SK-N-SH treated with all-trans-retinoic acid at 6 μM for 48 hours (cell line): ENCODE measurements at regions not wholly inside any gene's neighbourhood (a gene's known extent, or its start where the extent isn't known, plus 50 kb on each side); places are given as distances from the start of the nearest gene placed in this dataset.

ENCODE experiments used
- ATAC-seq: fragments of 200-7000 bp; cut with Tn5 transposase; 3 replicates; pipeline ENCODE4 v1.9.1; 2020; ENCODE audit warnings: mild to moderate bottlenecking, moderate library complexity
- ARNTL ChIP-seq: fragments of 450-650 bp; formaldehyde crosslinking; IDR thresholded peaks from 2 replicates; pipeline ENCODE4 v1.5.0; 2020; ENCODE audit warnings: low read depth, mild to moderate bottlenecking, moderate library complexity, borderline replicate concordance
- BACH2 ChIP-seq: fragments of 250-450 bp; sonication (Bioruptor Pico); IDR thresholded peaks from 2 replicates; pipeline ENCODE4 v1.9.0; 2021; ENCODE audit warnings: mild to moderate bottlenecking, borderline replicate concordance
- CREB5 ChIP-seq: fragments of 250-450 bp; sonication (Bioruptor Pico); IDR thresholded peaks from 2 replicates; pipeline ENCODE4 v1.5.1; 2020; ENCODE audit warnings: low read depth, mild to moderate bottlenecking, moderate library complexity
- CSDC2 ChIP-seq: fragments of 250-450 bp; sonication (Bioruptor Pico); IDR thresholded peaks from 2 replicates; pipeline ENCODE4 v1.5.0; 2020; ENCODE audit warnings: mild to moderate bottlenecking, moderate library complexity
- ESRRG ChIP-seq: fragments of 250-450 bp; sonication (Bioruptor Pico); IDR thresholded peaks from 2 replicates; pipeline ENCODE4 v1.6.1; 2021; ENCODE audit warnings: mild to moderate bottlenecking
- GLIS3 ChIP-seq: fragments of 250-450 bp; sonication (Bioruptor Pico); IDR thresholded peaks from 2 replicates; pipeline ENCODE4 v1.5.0; 2020; ENCODE audit warnings: mild to moderate bottlenecking, moderate library complexity
- ISL1 ChIP-seq: fragments of 250-450 bp; sonication (Bioruptor Pico); IDR thresholded peaks from 2 replicates; pipeline ENCODE4 v2.1.2; 2022; ENCODE audit warnings: mild to moderate bottlenecking, moderate library complexity
- PATZ1 ChIP-seq: fragments of 250-450 bp; sonication (Bioruptor Pico); IDR thresholded peaks from 2 replicates; pipeline ENCODE4 v1.8.0; 2020; ENCODE audit warnings: mild to moderate bottlenecking, moderate library complexity, borderline replicate concordance
- PPARA ChIP-seq: fragments of 250-450 bp; sonication (Bioruptor Pico); IDR thresholded peaks from 2 replicates; pipeline ENCODE4 v1.5.0; 2020; ENCODE audit warnings: mild to moderate bottlenecking, borderline replicate concordance
- RARB ChIP-seq: fragments of 250-450 bp; sonication (Bioruptor Pico); IDR thresholded peaks from 2 replicates; pipeline ENCODE4 v1.8.0; 2021; ENCODE audit warnings: mild to moderate bottlenecking, moderate library complexity
- SNAI2 ChIP-seq: fragments of 250-450 bp; sonication (Bioruptor Pico); IDR thresholded peaks from 2 replicates; pipeline ENCODE4 v1.5.0; 2020; ENCODE audit warnings: mild to moderate bottlenecking, moderate library complexity
- TCF4 ChIP-seq: fragments of 250-450 bp; sonication (Bioruptor Pico); IDR thresholded peaks from 2 replicates; pipeline ENCODE4 v1.8.0; 2021; ENCODE audit warnings: mild to moderate bottlenecking, moderate library complexity, borderline replicate concordance
- TOX ChIP-seq: fragments of 250-450 bp; sonication (Bioruptor Pico); IDR thresholded peaks from 2 replicates; pipeline ENCODE4 v1.8.0; 2021; ENCODE audit warnings: mild to moderate bottlenecking, moderate library complexity, borderline replicate concordance
- ZC3H10 ChIP-seq: fragments of 250-450 bp; sonication (Bioruptor Pico); IDR thresholded peaks from 2 replicates; pipeline ENCODE4 v1.5.1; 2021; ENCODE audit warnings: mild to moderate bottlenecking, moderate library complexity
- ZFP3 ChIP-seq: fragments of 250-450 bp; sonication (Bioruptor Pico); IDR thresholded peaks from 2 replicates; pipeline ENCODE4 v1.5.0; 2020; ENCODE audit warnings: mild to moderate bottlenecking, moderate library complexity
- ZFP30 ChIP-seq: fragments of 450-650 bp; formaldehyde crosslinking; IDR thresholded peaks from 2 replicates; pipeline ENCODE4 v1.5.0; 2022; ENCODE audit warnings: mild to moderate bottlenecking, moderate library complexity
- ZNF565 ChIP-seq: fragments of 450-650 bp; formaldehyde crosslinking; conservative IDR thresholded peaks from 2 replicates; pipeline ENCODE4 v1.5.0; 2020; ENCODE audit warnings: low read depth, mild to moderate bottlenecking, moderate library complexity
- ZNF70 ChIP-seq: fragments of 450-650 bp; formaldehyde crosslinking; IDR thresholded peaks from 2 replicates; pipeline ENCODE4 v1.5.0; 2020; ENCODE audit warnings: mild to moderate bottlenecking, moderate library complexity
- ZNF8 ChIP-seq: fragments of 450-650 bp; formaldehyde crosslinking; IDR thresholded peaks from 2 replicates; pipeline ENCODE4 v1.5.0; 2020; ENCODE audit warnings: mild to moderate bottlenecking, moderate library complexity
- TF ChIP-seq, protein P1 (sequence below): fragments of 250-450 bp; sonication (Bioruptor Pico); IDR thresholded peaks from 2 replicates; pipeline ENCODE4 v1.5.1; 2021; ENCODE audit warnings: mild to moderate bottlenecking, moderate library complexity
- TF ChIP-seq, protein P2 (sequence below): fragments of 250-450 bp; sonication (Bioruptor Pico); IDR thresholded peaks from 2 replicates; pipeline ENCODE4 v1.8.0; 2021; ENCODE audit warnings: low read depth, mild to moderate bottlenecking, moderate library complexity, borderline replicate concordance

DNA sequence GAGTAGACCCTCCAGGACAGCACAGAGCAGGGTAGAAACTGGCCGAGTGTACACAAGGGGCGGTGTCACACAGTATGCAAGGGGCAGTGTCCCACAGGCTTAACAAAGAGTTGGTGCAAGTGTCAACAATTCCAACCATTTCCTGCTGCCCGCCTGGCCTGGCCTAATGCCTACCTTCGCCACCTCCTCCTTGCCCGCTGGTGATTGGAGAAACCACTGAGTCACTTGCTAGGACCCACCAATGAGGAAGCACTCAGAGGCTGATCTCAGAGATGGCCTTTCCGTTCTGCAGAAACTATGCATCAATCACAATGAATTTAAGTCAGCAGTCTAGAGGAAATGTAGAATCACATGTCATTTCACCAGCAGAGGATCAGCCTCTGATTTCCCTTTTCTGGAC lies 263.3 kb upstream of the PKDCC start:
- TF ChIP-seq ZNF565 (CRISPR knock-in tag) (no peak), ARNTL (no peak), RARB (CRISPR knock-in tag) (no peak), ESRRG (CRISPR knock-in tag) (no peak), ZFP30 (no peak), ZNF70 (CRISPR knock-in tag) (no peak), CREB5 (no peak), TOX (CRISPR knock-in tag) (no peak), PPARA (CRISPR knock-in tag) (no peak), CSDC2 (CRISPR knock-in tag) (no peak), PATZ1 (CRISPR knock-in tag) (no peak), BACH2 (CRISPR knock-in tag) (no peak), ZNF8 (CRISPR knock-in tag) (no peak), GLIS3 (CRISPR knock-in tag) (no peak), TCF4 (CRISPR knock-in tag) (no peak), ISL1 (CRISPR knock-in tag) (no peak), ZC3H10 (no peak), SNAI2 (CRISPR knock-in tag) (no peak)
- TF ChIP-seq, protein P1, sequence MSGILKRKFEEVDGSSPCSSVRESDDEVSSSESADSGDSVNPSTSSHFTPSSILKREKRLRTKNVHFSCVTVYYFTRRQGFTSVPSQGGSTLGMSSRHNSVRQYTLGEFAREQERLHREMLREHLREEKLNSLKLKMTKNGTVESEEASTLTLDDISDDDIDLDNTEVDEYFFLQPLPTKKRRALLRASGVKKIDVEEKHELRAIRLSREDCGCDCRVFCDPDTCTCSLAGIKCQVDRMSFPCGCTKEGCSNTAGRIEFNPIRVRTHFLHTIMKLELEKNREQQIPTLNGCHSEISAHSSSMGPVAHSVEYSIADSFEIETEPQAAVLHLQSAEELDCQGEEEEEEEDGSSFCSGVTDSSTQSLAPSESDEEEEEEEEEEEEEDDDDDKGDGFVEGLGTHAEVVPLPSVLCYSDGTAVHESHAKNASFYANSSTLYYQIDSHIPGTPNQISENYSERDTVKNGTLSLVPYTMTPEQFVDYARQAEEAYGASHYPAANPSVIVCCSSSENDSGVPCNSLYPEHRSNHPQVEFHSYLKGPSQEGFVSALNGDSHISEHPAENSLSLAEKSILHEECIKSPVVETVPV = no peak
- TF ChIP-seq, protein P2, sequence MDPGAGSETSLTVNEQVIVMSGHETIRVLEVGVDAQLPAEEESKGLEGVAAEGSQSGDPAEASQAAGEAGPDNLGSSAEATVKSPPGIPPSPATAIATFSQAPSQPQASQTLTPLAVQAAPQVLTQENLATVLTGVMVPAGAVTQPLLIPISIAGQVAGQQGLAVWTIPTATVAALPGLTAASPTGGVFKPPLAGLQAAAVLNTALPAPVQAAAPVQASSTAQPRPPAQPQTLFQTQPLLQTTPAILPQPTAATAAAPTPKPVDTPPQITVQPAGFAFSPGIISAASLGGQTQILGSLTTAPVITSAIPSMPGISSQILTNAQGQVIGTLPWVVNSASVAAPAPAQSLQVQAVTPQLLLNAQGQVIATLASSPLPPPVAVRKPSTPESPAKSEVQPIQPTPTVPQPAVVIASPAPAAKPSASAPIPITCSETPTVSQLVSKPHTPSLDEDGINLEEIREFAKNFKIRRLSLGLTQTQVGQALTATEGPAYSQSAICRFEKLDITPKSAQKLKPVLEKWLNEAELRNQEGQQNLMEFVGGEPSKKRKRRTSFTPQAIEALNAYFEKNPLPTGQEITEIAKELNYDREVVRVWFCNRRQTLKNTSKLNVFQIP (CRISPR knock-in tag) = no peak

GRCh38 chr2:41785251-41786022 lies 262.4 kb upstream of the PKDCC start:
- no peak for TF ChIP-seq ZFP30
- TF ChIP-seq PATZ1 (CRISPR knock-in tag) = no peak
- TF ChIP-seq ZNF8 (CRISPR knock-in tag) = no peak
- TF ChIP-seq TOX (CRISPR knock-in tag) = no peak
- no peak for TF ChIP-seq SNAI2 (CRISPR knock-in tag)
- ATAC-seq = no peak

More for the DNA sequence above, 263.3 kb upstream of the PKDCC start:
- ATAC-seq = peak; percentile 40; the same call in 2 of the 3 replicates

DNA sequence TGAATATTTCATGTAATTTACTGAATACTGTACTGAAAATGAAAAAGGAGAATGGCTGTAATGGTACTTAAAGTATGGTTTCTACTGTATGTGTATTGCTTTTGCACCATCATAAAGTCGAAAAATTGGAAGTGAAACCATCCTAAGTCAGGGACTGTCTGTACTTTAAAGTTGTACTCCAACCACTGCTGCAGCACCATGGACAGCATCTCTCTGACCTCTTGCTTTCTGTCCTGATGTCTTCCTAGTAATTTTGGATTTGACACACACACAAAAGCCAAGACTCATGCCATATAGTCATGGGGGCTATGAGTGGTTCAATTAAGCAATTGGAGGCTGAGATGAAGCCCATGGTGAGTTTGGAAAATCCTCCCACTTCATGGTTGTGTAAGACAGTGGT lies 256.3 kb upstream of the PKDCC start:
- 0 out of 3 replicates have a peak, but pooled peaks have one; percentile 34 for ATAC-seq

More for the DNA sequence above, 256.3 kb upstream of the PKDCC start:
- TF ChIP-seq, protein P2 (CRISPR knock-in tag) = no peak
- 0 out of 2 replicates have a peak, but pooled peaks have one; percentile 43 for TF ChIP-seq ZFP3 (CRISPR knock-in tag)
- TF ChIP-seq CSDC2 (CRISPR knock-in tag) = 0 out of 2 replicates have a peak, but pooled peaks have one; percentile 67
- TF ChIP-seq SNAI2 (CRISPR knock-in tag) = peak; percentile 93
- TF ChIP-seq, all 23 proteins: peak for 3
